Lower leg skin (tissue), 3 donors: ENCODE measurements at regions not wholly inside any gene's neighbourhood (a gene's known extent, or its start where the extent isn't known, plus 50 kb on each side); places are given as distances from the start of the nearest gene placed in this dataset.

Source experiments
- POLR2A ChIP-seq, 2 donors: fragments of 450-650 bp; IDR thresholded peaks; one replicate each; pipeline ENCODE4 v1.6.1; 2016 to 2017; ENCODE audit warnings: antibody characterized with exemption in 2 of 2, mild to moderate bottlenecking in 1 of 2, moderate library complexity in 1 of 2
- TF ChIP-seq, protein P1 (sequence below), 3 donors: fragments of 450-650 bp; IDR thresholded peaks; one replicate each; pipeline ENCODE4 v1.5.1; 2016; ENCODE audit warnings: antibody characterized with exemption in 3 of 3, mild to moderate bottlenecking in 3 of 3, moderate library complexity in 2 of 3

DNA sequence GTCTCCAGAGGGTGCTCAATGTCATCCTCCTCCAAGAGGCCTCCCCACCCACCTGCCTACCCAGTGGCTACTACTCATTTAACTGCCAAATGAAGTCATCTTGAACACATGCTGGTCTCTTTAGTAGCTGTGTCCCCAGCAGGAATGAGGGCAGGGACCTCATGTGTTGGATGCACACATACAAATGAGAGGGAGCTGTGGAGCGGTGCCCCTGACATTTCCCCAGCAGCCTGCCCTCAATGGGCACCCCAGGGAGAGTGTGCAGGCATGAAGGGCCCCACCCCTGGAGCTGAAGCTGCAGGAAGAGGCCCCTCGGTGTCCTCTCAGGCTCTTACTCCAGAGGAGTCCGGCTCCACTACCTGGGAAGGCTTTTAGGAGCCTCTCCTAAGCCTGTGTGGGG lies 1322.7 kb downstream of the UQCRFS1 start:
- TF ChIP-seq, protein P1, sequence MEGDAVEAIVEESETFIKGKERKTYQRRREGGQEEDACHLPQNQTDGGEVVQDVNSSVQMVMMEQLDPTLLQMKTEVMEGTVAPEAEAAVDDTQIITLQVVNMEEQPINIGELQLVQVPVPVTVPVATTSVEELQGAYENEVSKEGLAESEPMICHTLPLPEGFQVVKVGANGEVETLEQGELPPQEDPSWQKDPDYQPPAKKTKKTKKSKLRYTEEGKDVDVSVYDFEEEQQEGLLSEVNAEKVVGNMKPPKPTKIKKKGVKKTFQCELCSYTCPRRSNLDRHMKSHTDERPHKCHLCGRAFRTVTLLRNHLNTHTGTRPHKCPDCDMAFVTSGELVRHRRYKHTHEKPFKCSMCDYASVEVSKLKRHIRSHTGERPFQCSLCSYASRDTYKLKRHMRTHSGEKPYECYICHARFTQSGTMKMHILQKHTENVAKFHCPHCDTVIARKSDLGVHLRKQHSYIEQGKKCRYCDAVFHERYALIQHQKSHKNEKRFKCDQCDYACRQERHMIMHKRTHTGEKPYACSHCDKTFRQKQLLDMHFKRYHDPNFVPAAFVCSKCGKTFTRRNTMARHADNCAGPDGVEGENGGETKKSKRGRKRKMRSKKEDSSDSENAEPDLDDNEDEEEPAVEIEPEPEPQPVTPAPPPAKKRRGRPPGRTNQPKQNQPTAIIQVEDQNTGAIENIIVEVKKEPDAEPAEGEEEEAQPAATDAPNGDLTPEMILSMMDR (IDR thresholded peaks at IDR 0.05) = no peak
- TF ChIP-seq POLR2A (IDR thresholded peaks at IDR 0.05) = no peak
